Lung (tissue), 11 donors: ENCODE measurements at regions not wholly inside any gene's neighbourhood (a gene's known extent, or its start where the extent isn't known, plus 50 kb on each side); places are given as distances from the start of the nearest gene placed in this dataset.

Source experiments
- ATAC-seq: fragments of 200-7000 bp; cut with Tn5 transposase; one replicate; pipeline ENCODE4 v1.9.1; 2020; ENCODE audit warnings: moderate number of reproducible peaks; ENCODE audit not compliant: insufficient read depth, low FRiP score
- DNase-seq, 3 donors: peaks; one replicate each; pipeline ENCODE4 v3.0.0-alpha.2; 2013 to 2017
- H3K27ac ChIP-seq, 2 donors: one replicate each; pipeline ENCODE4 v1.5.1; 2013; ENCODE audit warnings: mild to moderate bottlenecking in 2 of 2, moderate library complexity in 2 of 2, control low read depth in 1 of 2, inconsistent platforms in 1 of 2, low read depth in 1 of 2, low read length in 1 of 2
- H3K27me3 ChIP-seq, 3 donors: one replicate each; pipeline ENCODE4 v1.5.1; 2013; ENCODE audit warnings: low read length in 2 of 3; ENCODE audit not compliant: control insufficient read depth in 3 of 3, insufficient read depth in 3 of 3
- H3K36me3 ChIP-seq, 4 donors: one replicate each; pipeline ENCODE4 v1.5.1; 2013; ENCODE audit warnings: low read length in 4 of 4, mild to moderate bottlenecking in 1 of 4, moderate library complexity in 1 of 4; ENCODE audit not compliant: control insufficient read depth in 4 of 4, insufficient read depth in 4 of 4
- H3K4me1 ChIP-seq, 5 donors: one replicate each; pipeline ENCODE4 v1.5.1; 2013; ENCODE audit warnings: low read length in 5 of 5, mild to moderate bottlenecking in 2 of 5, moderate library complexity in 1 of 5; ENCODE audit not compliant: control insufficient read depth in 5 of 5, insufficient read depth in 5 of 5
- H3K4me3 ChIP-seq: one replicate; pipeline ENCODE4 v1.5.1; 2013; ENCODE audit warnings: mild to moderate bottlenecking, control low read depth, moderate library complexity
- H3K9ac ChIP-seq, 2 donors: one replicate each; pipeline ENCODE4 v1.5.1; 2013; ENCODE audit warnings: low read length in 2 of 2, control low read depth in 1 of 2; ENCODE audit not compliant: insufficient read depth in 1 of 2
- H3K9me3 ChIP-seq, 4 donors: one replicate each; pipeline ENCODE4 v1.5.1; 2013; ENCODE audit warnings: low read length in 3 of 4, mild to moderate bottlenecking in 1 of 4, moderate library complexity in 1 of 4; ENCODE audit not compliant: control insufficient read depth in 4 of 4, insufficient read depth in 3 of 4
- WGBS, 2 donors: extraction: QIAGEN DNeasy Blood & Tissue Kit; methylation state at CpG; one replicate each; pipeline ENCODE4 v1.1.7; 2013; 5-methylcytosine and 5-hydroxymethylcytosine counted together
- TF ChIP-seq, protein P1 (sequence below): IDR thresholded peaks from 2 replicates; pipeline ENCODE4 v1.5.1; 2012; ENCODE audit warnings: mild to moderate bottlenecking; ENCODE audit errors: control extremely low read depth, extremely low read depth
- donor health status: control.
- donor health status: control.
- donor health status: Bipolar disorder and iron deficiency.
- donor health status: healthy.
- donor health status: DM: yes; HTN: yes; CAD: no.

DNA sequence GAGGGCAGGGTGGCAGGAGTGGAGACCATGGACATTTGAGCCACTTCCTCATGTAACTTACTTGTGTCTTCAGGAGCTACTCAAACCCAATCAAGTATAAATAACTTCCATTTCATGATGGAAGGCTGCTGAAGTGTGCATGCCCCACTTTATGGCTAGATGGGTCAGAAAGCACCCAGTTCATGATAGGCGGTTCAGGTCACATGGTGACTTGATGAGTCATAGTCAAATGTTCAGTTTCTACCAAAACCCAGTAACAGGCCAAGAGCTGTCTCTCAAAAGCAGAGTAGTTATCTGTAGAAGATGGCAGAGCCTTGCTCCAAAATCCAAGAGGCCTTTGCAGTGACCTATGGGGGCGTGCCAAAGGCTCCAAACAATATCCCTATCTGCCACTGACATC, 133.7 kb upstream of the TENT5A start:
- no peak for ATAC-seq
- Histone ChIP-seq H3K4me1 (peaks cover 0 to 5% (median 0%) of the 10 kb centered on the region in 5 donors), H3K9me3 (no peaks in the 10 kb centered on the region), H3K36me3 (no peaks in the 10 kb centered on the region), H3K9ac (no peak overlapping the region), H3K4me3 (no peak overlapping the region), H3K27ac (no peak overlapping the region), H3K27me3 (no peaks in the 10 kb centered on the region)
- 82 to 87% methylated on average over 2 of the region's 2 CpGs for WGBS, 2 donors
- TF ChIP-seq, protein P1, sequence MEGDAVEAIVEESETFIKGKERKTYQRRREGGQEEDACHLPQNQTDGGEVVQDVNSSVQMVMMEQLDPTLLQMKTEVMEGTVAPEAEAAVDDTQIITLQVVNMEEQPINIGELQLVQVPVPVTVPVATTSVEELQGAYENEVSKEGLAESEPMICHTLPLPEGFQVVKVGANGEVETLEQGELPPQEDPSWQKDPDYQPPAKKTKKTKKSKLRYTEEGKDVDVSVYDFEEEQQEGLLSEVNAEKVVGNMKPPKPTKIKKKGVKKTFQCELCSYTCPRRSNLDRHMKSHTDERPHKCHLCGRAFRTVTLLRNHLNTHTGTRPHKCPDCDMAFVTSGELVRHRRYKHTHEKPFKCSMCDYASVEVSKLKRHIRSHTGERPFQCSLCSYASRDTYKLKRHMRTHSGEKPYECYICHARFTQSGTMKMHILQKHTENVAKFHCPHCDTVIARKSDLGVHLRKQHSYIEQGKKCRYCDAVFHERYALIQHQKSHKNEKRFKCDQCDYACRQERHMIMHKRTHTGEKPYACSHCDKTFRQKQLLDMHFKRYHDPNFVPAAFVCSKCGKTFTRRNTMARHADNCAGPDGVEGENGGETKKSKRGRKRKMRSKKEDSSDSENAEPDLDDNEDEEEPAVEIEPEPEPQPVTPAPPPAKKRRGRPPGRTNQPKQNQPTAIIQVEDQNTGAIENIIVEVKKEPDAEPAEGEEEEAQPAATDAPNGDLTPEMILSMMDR, result no peak
- DNase-seq, result no peak

DNA sequence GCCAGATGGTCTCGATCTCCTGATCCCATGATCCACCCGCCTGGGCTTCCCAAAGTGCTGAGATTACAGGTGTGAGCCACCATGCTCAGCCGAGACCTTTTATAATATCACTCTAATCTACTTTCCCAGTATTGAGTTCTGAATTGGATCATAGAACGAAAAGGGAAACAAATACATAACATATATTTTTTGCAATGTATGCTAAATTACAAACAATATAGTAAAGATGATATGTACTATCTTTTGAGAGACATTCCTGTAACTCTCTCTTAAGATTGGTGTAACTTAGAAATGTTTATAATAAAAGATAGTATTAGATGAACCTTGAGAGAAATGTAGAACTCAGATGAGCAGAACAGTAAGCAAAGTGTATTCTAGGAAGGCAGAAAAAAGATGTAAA, 129.2 kb upstream of the TENT5A start:
- ATAC-seq (no peak), DNase-seq (no peak)
- Histone ChIP-seq H3K36me3 (no peaks in the 10 kb centered on the region), H3K9me3 (no peaks in the 10 kb centered on the region), H3K9ac (no peak overlapping the region), H3K4me3 (no peak overlapping the region), H3K27me3 (no peaks in the 10 kb centered on the region), H3K27ac (no peak overlapping the region), H3K4me1 (peaks cover 0 to 3% (median 0%) of the 10 kb centered on the region in 5 donors)
- 93 to 96% methylated on average over 4 of the region's 4 CpGs for WGBS, 2 donors
- TF ChIP-seq, protein P1, result no peak

DNA sequence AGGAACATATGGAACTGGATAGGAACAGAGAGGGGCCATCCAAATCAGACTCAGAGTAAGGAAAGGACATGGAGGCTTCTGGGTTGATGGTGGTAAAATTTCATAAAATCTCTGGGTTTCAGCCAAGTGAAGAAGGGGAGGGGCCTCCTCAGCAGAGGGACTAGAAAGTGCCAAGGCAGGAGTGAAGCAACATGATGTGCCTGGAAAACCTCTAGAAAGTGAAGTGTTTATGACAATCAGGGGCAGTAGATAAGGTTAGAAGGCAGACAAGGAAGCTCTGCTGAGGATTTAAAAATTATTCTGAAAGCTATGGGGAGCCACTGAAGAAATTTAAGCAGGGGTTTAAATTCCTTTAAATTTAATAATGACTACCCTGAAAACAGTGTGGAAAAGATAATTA, 126.0 kb upstream of the TENT5A start:
- no peak overlapping the region for H3K27ac ChIP-seq
- DNase-seq, result peak in 1 of 3 donors; percentile 24
- no peak for ATAC-seq

GRCh38 chr6:81876971-81877370, 124.5 kb upstream of the TENT5A start:
- Histone ChIP-seq H3K27ac (no peak overlapping the region), H3K27me3 (no peaks in the 10 kb centered on the region), H3K36me3 (no peaks in the 10 kb centered on the region), H3K9ac (no peak overlapping the region), H3K4me3 (no peak overlapping the region), H3K9me3 (peaks cover 0 to 2% (median 0%) of the 10 kb centered on the region in 4 donors), H3K4me1 (peaks cover 0 to 1% (median 0%) of the 10 kb centered on the region in 5 donors)
- WGBS, 2 donors, result 75 to 86% methylated on average over 1 of the region's 1 CpG
- TF ChIP-seq, protein P1, result no peak
- ATAC-seq (no peak), DNase-seq (no peak)

More for the DNA sequence above, 126.0 kb upstream of the TENT5A start:
- no peaks in the 10 kb centered on the region for H3K27me3 ChIP-seq
- peaks cover 0 to 3% (median 0%) of the 10 kb centered on the region in 5 donors for H3K4me1 ChIP-seq
- H3K4me3 ChIP-seq, result no peak overlapping the region
- H3K36me3 ChIP-seq, result no peaks in the 10 kb centered on the region
- no peaks in the 10 kb centered on the region for H3K9me3 ChIP-seq
- no peak overlapping the region for H3K9ac ChIP-seq
- TF ChIP-seq, protein P1, result no peak
